HG02981 (cell line): ENCODE measurements at regions not wholly inside any gene's neighbourhood (a gene's known extent, or its start where the extent isn't known, plus 50 kb on each side); places are given as distances from the start of the nearest gene placed in this dataset.
"Not testable (repeated sequence)": the region's sequence is repeated elsewhere in the genome, so short reads cannot be mapped to it uniquely, and the experiment has no call there.

Source experiments
- ATAC-seq: cut with Tn5 transposase; IDR thresholded peaks from one replicate; pipeline ENCODE4 v1.9.1; 2021; ENCODE audit warnings: mild to moderate bottlenecking, moderate library complexity; ENCODE audit not compliant: unreplicated experiment

- ATAC-seq, result no peak
These were observed 248.0 kb upstream of the GAS1 start for GRCh38 chr9:87195306-87195705.

- no peak for ATAC-seq
These were observed 250.2 kb upstream of the GAS1 start for GRCh38 chr9:87197349-87198130.

DNA sequence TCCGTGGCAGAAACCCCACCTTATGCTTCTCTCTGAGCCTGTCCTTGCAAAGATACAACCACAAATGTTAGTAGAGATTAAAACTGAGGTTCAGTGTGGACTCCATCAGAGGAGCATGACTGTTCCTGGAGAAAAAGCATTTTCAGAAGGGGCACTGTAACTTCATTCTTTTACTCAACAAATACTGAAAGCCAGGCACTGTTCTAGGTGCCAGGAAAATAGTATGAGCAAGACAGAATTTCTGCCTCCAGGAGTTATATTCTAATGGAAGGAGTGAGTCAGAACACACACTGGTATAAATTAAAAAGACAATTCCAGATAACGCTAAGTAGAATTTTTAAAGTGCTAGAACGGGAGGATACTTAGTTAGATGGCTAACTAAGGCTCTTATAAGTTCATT lies 251.4 kb upstream of the GAS1 start:
- no peak for ATAC-seq

DNA sequence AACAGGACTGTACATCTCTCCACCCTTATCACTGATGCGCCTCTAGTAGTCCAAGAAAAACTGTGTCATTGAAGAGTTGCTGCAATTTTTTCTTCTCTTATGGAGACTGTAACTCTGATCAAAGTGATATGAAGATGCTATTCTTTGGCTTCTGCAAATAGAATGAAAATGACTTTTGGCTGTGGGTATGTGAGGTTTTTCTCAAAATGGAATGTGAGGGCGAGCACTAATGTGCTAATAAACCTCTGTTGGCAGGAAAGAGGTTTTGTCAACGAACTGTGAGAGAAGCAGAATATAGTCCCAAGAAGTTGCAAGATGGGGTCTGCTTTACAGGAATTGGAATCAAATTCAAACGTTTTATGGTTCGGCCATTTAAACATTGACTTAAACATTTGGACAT lies 252.0 kb upstream of the GAS1 start:
- no peak for ATAC-seq

DNA sequence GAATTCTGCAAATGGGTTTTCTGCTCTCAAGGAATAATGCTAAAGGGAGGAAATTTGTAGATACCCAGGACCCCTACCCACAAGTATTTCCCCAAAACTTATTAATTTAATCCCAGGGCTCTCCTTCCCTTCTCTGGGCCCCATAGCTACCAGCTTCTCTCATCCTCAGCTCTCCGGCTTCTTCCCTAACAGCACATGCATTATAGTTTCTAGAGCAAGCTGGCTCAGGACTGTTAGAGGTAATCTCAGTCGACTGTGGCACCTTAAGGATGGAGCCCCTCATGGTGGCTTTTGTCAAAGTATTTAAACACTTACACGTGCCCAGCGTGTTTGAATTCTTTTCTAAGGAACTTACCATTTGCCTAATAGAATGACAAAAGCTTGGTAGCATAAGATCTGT lies 252.5 kb upstream of the GAS1 start:
- no peak for ATAC-seq

- ATAC-seq, result no peak
These were observed 254.0 kb upstream of the GAS1 start for GRCh38 chr9:87201351-87201751.

GRCh38 chr9:87206064-87206661 lies 258.9 kb upstream of the GAS1 start:
- ATAC-seq, result no peak

DNA sequence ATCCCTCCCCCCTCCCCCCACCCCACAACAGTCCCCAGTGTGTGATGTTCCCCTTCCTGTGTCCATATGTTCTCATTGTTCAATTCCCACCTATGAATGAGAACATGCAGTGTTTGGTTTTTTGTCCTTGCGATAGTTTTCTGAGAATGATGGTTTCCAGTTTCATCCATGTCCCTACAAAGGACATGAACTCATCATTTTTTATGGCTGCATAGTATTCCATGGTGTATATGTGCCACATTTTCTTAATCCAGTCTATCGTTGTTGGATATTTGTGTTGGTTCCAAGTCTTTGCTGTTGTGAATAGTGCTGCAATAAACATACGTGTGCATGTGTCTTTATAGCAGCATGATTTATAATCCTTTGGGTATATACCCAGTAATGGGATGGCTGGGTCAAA lies 263.4 kb upstream of the GAS1 start:
- ATAC-seq, result not testable (repeated sequence)

DNA sequence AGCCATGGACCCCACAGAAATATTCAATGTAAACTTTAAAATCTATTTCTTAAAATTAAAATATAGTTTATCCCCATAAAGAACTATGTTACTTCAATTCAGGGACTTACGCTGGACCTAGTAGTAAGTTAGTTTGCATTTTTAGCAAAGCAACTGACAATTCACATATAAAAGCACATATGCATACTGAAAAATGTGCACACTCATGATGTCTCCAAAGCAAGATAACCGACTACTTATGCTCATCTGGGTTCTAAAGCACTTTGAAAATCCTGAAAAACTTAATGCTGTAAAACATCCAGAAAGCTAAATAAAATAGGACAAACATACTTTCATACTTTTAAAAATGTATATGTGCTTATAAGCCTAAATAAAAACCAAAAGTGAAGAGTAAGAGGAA lies 264.4 kb upstream of the GAS1 start:
- no peak for ATAC-seq

GRCh38 chr9:87212605-87213021 lies 265.3 kb upstream of the GAS1 start:
- ATAC-seq, result no peak

GRCh38 chr9:87213948-87214347 lies 266.6 kb upstream of the GAS1 start:
- ATAC-seq, result no peak

DNA sequence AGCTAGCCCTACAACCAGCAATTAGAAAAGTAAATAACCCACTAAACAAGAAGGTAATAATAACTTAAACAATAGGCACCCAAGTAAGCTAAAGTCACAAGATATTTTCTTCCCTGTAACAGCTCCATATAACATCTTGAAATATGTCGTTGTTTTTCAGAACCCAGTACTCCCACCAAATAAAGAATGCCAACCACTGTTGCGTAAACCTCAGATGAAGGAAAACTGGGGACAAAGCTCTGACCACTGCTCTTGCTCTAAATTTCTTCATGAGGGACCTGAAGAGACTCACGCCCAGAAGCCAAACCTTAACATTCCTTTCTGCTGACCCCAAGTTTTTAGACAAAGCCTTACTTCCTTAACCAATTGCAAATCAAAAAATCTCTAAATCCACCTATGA lies 267.7 kb upstream of the GAS1 start:
- no peak for ATAC-seq

DNA sequence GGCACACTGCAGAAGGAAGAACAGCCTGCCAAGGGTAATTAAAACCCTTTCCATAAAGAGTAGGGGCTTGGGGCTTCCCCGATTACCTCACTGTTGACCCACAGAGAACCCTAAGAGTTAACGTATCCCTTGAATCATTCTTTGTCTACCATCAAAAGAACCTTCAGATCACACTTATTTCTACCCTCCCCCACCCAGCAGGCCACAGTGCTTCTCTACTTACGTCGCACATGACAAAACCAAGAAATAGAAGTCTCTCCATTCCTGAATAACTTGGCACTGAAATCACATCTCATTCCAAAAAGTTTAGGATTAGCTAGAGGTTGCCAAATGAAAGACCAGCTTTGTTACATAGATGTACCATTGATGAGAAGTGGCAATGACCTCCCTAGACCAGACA lies 268.7 kb upstream of the GAS1 start:
- ATAC-seq, result no peak

DNA sequence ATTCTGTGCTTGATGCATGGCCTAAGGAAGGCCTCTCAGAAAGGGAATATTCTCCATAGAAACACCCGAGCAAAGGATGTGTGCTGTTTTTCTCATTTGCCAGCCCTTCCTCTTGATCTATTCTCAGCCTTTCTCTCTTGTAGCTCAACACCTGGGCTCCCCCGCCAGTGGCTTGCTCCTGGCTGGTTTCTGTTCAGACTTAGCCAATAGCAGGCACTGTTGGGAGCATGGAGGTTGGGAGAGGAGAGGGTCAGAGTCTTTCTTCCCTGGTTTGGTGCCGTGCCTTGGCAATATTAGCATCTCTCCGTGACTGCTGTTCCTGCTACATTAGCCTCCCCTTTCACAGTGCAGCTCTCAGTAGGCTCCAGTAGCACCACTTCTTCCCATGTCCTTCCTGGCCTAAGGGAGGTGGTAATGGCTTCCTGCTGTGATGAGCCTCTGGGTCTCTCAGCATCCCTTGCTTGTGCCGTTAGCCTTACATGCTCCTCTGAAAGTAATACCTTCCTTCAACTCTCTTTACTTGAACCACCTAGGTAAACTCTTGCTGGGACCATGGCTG lies 269.7 kb upstream of the GAS1 start:
- ATAC-seq, result no peak

- no peak for ATAC-seq
These were observed 274.0 kb upstream of the DAPK1 start for GRCh38 chr9:87223392-87224246.

- ATAC-seq, result no peak
These were observed 270.8 kb upstream of the DAPK1 start for GRCh38 chr9:87226896-87227295.

DNA sequence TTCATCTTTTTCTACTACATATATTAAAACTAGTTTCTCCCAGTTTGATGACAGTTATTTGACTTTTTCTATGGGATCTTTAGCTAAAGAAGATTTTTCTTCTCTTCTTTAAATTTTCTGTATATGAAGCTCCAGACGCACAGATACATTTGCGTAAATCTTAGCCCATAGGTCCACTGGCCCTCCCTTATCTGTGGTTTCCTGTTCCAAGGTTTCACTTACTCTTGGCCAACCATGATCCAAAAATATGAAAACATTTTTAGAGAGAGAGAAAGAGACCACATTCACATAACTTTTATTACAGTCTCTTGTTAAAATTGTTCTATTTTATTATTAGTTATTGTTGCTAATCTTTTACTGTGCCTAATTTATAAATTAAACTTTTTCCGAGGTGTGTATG lies 270.2 kb upstream of the DAPK1 start:
- no peak for ATAC-seq

DNA sequence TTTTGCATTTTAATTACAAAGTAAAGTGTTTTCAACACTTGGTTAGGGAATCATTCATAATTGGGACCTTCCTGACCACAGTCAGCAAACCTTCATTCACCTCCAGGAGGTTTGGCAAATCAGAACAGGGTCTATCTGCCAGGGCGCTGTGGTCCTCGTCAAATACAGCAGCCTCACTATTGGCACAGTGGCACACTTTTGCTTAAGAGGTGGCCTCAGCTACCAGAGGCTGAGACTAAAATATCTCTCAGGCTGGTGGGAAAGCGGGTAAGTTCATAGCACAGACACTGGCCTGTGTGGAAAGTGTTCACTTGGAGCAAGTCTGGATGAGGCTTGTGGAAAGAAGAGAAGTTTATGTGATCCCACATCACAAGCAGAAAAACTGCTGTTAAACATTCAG lies 268.6 kb upstream of the DAPK1 start:
- ATAC-seq, result no peak

GRCh38 chr9:87233431-87233830 lies 264.2 kb upstream of the DAPK1 start:
- no peak for ATAC-seq

DNA sequence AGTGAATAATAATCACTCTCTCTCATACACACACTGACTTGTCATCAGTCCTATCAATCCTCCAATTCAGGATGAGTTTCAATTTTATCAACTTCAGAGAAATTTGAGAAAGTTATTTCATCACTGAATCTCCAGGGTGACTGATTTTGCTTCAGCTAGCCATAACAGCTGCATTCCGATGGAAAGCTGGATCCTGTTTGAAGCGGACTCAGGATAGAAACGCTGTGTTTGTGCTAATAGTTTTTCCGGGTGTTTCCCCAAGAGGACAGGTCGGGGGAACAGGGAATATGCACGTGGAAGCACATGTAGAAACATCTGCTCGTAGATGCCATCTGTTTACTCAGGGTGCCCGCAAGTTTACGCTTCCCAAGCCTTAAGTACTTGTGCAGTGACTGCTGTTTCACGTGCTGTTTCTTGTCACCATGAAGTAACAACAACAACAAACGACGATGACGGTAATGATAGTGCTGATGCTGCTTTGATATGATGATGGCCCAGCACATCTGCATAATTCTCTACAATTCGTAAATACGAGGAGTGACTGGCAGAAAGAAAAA lies 263.7 kb upstream of the DAPK1 start:
- ATAC-seq, result no peak

GRCh38 chr9:87234854-87235253 lies 262.8 kb upstream of the DAPK1 start:
- no peak for ATAC-seq
